OCI-LY7 (cell line): ENCODE measurements at regions not wholly inside any gene's neighbourhood (a gene's known extent, or its start where the extent isn't known, plus 50 kb on each side); places are given as distances from the start of the nearest gene placed in this dataset.

Experiments used
- CTCF ChIP-seq: fragments of 200-600 bp; sonication (generic); conservative IDR thresholded peaks from 2 replicates; pipeline ENCODE4 v1.5.1; 2014; ENCODE audit warnings: mild to moderate bottlenecking, antibody characterized with exemption, low read length, moderate library complexity, mixed read lengths
- EZH2phosphoT487 ChIP-seq: fragments of 200-600 bp; sonication (generic); IDR thresholded peaks from 2 replicates; pipeline ENCODE4 v1.6.1; 2018; ENCODE audit warnings: low read depth, borderline replicate concordance, mild to moderate bottlenecking, mixed run types, antibody characterized with exemption, low read length, moderate library complexity, mixed read lengths

- TF ChIP-seq CTCF (no peak), EZH2phosphoT487 (no peak)
Measured at GRCh38 chr11:29844031-29844430, 172.8 kb downstream of the KCNA4 start.
